Loucy (cell line): ENCODE measurements at regions not wholly inside any gene's neighbourhood (a gene's known extent, or its start where the extent isn't known, plus 50 kb on each side); places are given as distances from the start of the nearest gene placed in this dataset.

Experiments
- H2AFZ ChIP-seq: fragments of 200-600 bp; sonication (generic); 2 replicates; pipeline ENCODE4 v1.6.0; 2016; ENCODE audit warnings: antibody characterized with exemption, mild to moderate bottlenecking, low read length, moderate library complexity
- H3F3A ChIP-seq: fragments of 200-600 bp; 2 replicates; pipeline ENCODE4 v1.6.0; 2016; ENCODE audit warnings: antibody characterized with exemption, low read depth, mild to moderate bottlenecking
- H3K27me3 ChIP-seq: fragments of 200-600 bp; sonication (generic); 2 replicates; pipeline ENCODE4 v1.6.1; 2014; ENCODE audit warnings: low read length, mild to moderate bottlenecking; ENCODE audit not compliant: insufficient read depth, poor library complexity, severe bottlenecking
- H3K36me3 ChIP-seq: fragments of 200-600 bp; sonication (generic); 2 replicates; pipeline ENCODE4 v1.6.1; 2016; ENCODE audit warnings: low read length; ENCODE audit not compliant: insufficient read depth
- H3K4me1 ChIP-seq: fragments of 200-600 bp; sonication (generic); 2 replicates; pipeline ENCODE4 v1.5.1; 2014; ENCODE audit warnings: low read length, mild to moderate bottlenecking; ENCODE audit not compliant: insufficient read depth, poor library complexity, severe bottlenecking
- H3K4me2 ChIP-seq: fragments of 200-600 bp; sonication (generic); 2 replicates; pipeline ENCODE4 v1.6.0; 2014; ENCODE audit warnings: antibody characterized with exemption, low read length, low read depth, mild to moderate bottlenecking; ENCODE audit not compliant: poor library complexity, severe bottlenecking
- H3K4me3 ChIP-seq: fragments of 200-600 bp; sonication (generic); 2 replicates; pipeline ENCODE4 v1.5.1; 2014; ENCODE audit warnings: low read length, mild to moderate bottlenecking, mixed read lengths; ENCODE audit not compliant: poor library complexity, severe bottlenecking
- H3K79me2 ChIP-seq: fragments of 200-600 bp; sonication (generic); 2 replicates; pipeline ENCODE4 v1.6.1; 2014; ENCODE audit warnings: low read length; ENCODE audit not compliant: insufficient read depth
- H3K9ac ChIP-seq: fragments of 200-600 bp; sonication (generic); 2 replicates; pipeline ENCODE4 v1.6.0; 2014; ENCODE audit warnings: mild to moderate bottlenecking, low read depth, low read length, moderate library complexity; ENCODE audit not compliant: poor library complexity, severe bottlenecking
- H3K9me2 ChIP-seq: fragments of 200-600 bp; sonication (generic); replicated peaks from 2 replicates; pipeline ENCODE4 v1.6.1; 2016; ENCODE audit warnings: low read depth, low read length, mixed read lengths
- H3K9me3 ChIP-seq: fragments of 200-600 bp; sonication (generic); 2 replicates; pipeline ENCODE4 v1.6.1; 2014; ENCODE audit warnings: mild to moderate bottlenecking, antibody characterized with exemption, low read length, low read depth; ENCODE audit not compliant: insufficient read depth
- H4K20me1 ChIP-seq: fragments of 200-600 bp; sonication (generic); 2 replicates; pipeline ENCODE4 v1.6.0; 2014; ENCODE audit warnings: antibody characterized with exemption, low read length, mild to moderate bottlenecking; ENCODE audit not compliant: insufficient read depth, poor library complexity, severe bottlenecking
- CTCF ChIP-seq: fragments of 200-600 bp; sonication (generic); conservative IDR thresholded peaks from 2 replicates; pipeline ENCODE4 v1.5.1; 2014; ENCODE audit warnings: mild to moderate bottlenecking, antibody characterized with exemption, low read length
- EZH2phosphoT487 ChIP-seq: fragments of 200-600 bp; IDR thresholded peaks from 2 replicates; pipeline ENCODE4 v1.6.1; 2018; ENCODE audit warnings: antibody characterized with exemption, mild to moderate bottlenecking, moderate library complexity, borderline replicate concordance

GRCh38 chr18:39938676-39939608 is 2016.1 kb upstream of the PIK3C3 start:
- Histone ChIP-seq H3K79me2 (no peaks in the 10 kb centered on the region), H3K4me1 (no peaks in the 10 kb centered on the region), H2AFZ (no peak overlapping the region), H3K9me2 (no peaks in the 10 kb centered on the region), H3K9me3 (no peaks in the 10 kb centered on the region), H3K36me3 (no peaks in the 10 kb centered on the region), H3K4me3 (no peak overlapping the region), H3K9ac (no peak overlapping the region), H3K4me2 (no peak overlapping the region), H4K20me1 (no peaks in the 10 kb centered on the region), H3F3A (no peaks in the 10 kb centered on the region), H3K27me3 (no peaks in the 10 kb centered on the region)
- TF ChIP-seq EZH2phosphoT487: no peak

- Histone ChIP-seq H3K9ac (no peak overlapping the region), H3K4me2 (no peak overlapping the region)
Measured at GRCh38 chr18:39935598-39935997, 2019.4 kb upstream of the PIK3C3 start.

GRCh38 chr18:39918847-39919246 is 2036.2 kb upstream of the PIK3C3 start:
- H3K4me3 ChIP-seq: no peak overlapping the region
- no peaks in the 10 kb centered on the region for H3K79me2 ChIP-seq
- H3K4me1 ChIP-seq: no peaks in the 10 kb centered on the region
- H3K4me2 ChIP-seq: no peak overlapping the region
- H3K9me2 ChIP-seq: no peaks in the 10 kb centered on the region
- no peak overlapping the region for H3K9ac ChIP-seq
- H2AFZ ChIP-seq: no peak overlapping the region
- H3K27me3 ChIP-seq: no peaks in the 10 kb centered on the region
- no peaks in the 10 kb centered on the region for H3K36me3 ChIP-seq
- H3K9me3 ChIP-seq: no peaks in the 10 kb centered on the region
- no peak for TF ChIP-seq CTCF
- TF ChIP-seq EZH2phosphoT487: no peak
- H3F3A ChIP-seq: no peaks in the 10 kb centered on the region
- H4K20me1 ChIP-seq: no peaks in the 10 kb centered on the region

More at GRCh38 chr18:39935598-39935997, 2019.4 kb upstream of the PIK3C3 start:
- no peaks in the 10 kb centered on the region for H4K20me1 ChIP-seq
- TF ChIP-seq CTCF (no peak), EZH2phosphoT487 (no peak)
- no peak overlapping the region for H3K4me3 ChIP-seq
- no peaks in the 10 kb centered on the region for H3K79me2 ChIP-seq
- no peaks in the 10 kb centered on the region for H3K9me3 ChIP-seq
- H3K9me2 ChIP-seq: no peaks in the 10 kb centered on the region
- H2AFZ ChIP-seq: no peak overlapping the region
- H3F3A ChIP-seq: no peaks in the 10 kb centered on the region
- no peaks in the 10 kb centered on the region for H3K4me1 ChIP-seq
- no peaks in the 10 kb centered on the region for H3K27me3 ChIP-seq
- no peaks in the 10 kb centered on the region for H3K36me3 ChIP-seq
